K562 (cell line): ENCODE measurements at regions not wholly inside any gene's neighbourhood (a gene's known extent, or its start where the extent isn't known, plus 50 kb on each side); places are given as distances from the start of the nearest gene placed in this dataset.

Source experiments
- ATAC-seq: fragments of 200-7000 bp; cut with Tn5 transposase; 3 replicates; pipeline ENCODE4 v1.9.1; 2020; ENCODE audit warnings: moderate library complexity
- BruUV-seq: library from RNA; stranded (reverse); fragments of 400-500 nt; replicated peaks from 2 replicates; lab custom pipeline; 2021; lab: Mats Ljungman, UMichigan
- CTCF ChIA-PET: fragments of 300-600 bp; formaldehyde crosslinking; extraction: SDS; loops from one replicate; lab custom pipeline; 2021; ENCODE audit warnings: low intra/inter-chr PET ratio; lab: Yijun Ruan, JAX
- POLR2A ChIA-PET: fragments of 300-600, 350-650 bp; sonication (Branson Sonifier 250); formaldehyde crosslinking; extraction: SDS; loops from one replicate; lab custom pipeline; 2021; ENCODE audit warnings: antibody characterized with exemption, inconsistent platforms; lab: Yijun Ruan, JAX
- DNase-seq, 4 experiments: peaks; one replicate each; pipeline versions ENCODE4 v3.0.0 to v3.0.0-alpha.2; 2011 to 2018; ENCODE audit warnings: low spot score in 3 of 4, mixed read lengths in 3 of 4; ENCODE audit errors: extremely low read depth in 1 of 4
- FAIRE-seq: peaks from 2 replicates; lab custom pipeline; 2011; peaks lifted over from hg19 to GRCh38; lab: Jason Lieb, UNC
- H2AFZ ChIP-seq: 2 replicates; pipeline ENCODE4 v1.6.0; 2011; ENCODE audit warnings: low read depth, low read length, control low read depth, inconsistent platforms
- H3K27ac ChIP-seq: fragments of 200-600 bp; 3 replicates; pipeline ENCODE4 v1.8.0; 2011; ENCODE audit warnings: low read depth, mild to moderate bottlenecking, control low read depth, inconsistent platforms, low read length, moderate library complexity, mixed read lengths; ENCODE audit errors: extremely low read depth
- H3K27me3 ChIP-seq, 2 experiments: fragments of 300-600 bp in 1 of 2; 2 replicates in 1 of 2; 3 replicates in 1 of 2; pipeline versions ENCODE4 v1.6.0 to v1.8.0; 2011; ENCODE audit warnings: inconsistent platforms in 2 of 2, low read length in 2 of 2, mild to moderate bottlenecking in 1 of 2, mixed read lengths in 1 of 2, moderate library complexity in 1 of 2; ENCODE audit not compliant: control insufficient read depth in 2 of 2, insufficient read depth in 2 of 2
- H3K36me3 ChIP-seq: fragments of 300-600 bp; 3 replicates; pipeline ENCODE4 v1.8.0; 2011; ENCODE audit warnings: mild to moderate bottlenecking, low read length, inconsistent platforms; ENCODE audit not compliant: control insufficient read depth, insufficient read depth
- H3K4me1 ChIP-seq, 2 experiments: fragments of 200-600 bp in 1 of 2; replicated peaks in 1 of 2; 2 replicates in 1 of 2; 3 replicates in 1 of 2; pipeline versions ENCODE4 v1.5.1 to v1.8.0; 2011; ENCODE audit warnings: inconsistent platforms in 2 of 2, low read length in 2 of 2, mild to moderate bottlenecking in 1 of 2, mixed read lengths in 1 of 2, moderate library complexity in 1 of 2; ENCODE audit not compliant: control insufficient read depth in 2 of 2, insufficient read depth in 2 of 2
- H3K4me2 ChIP-seq: 2 replicates; pipeline ENCODE4 v1.6.1; 2011; ENCODE audit warnings: low read length, control low read depth, inconsistent platforms, mixed read lengths; ENCODE audit not compliant: insufficient read depth
- H3K4me3 ChIP-seq: fragments of 200-600 bp; sonication (generic), shearing (Covaris generic); 2 replicates; pipeline ENCODE4 v1.5.1; 2016; ENCODE audit warnings: control low read depth, inconsistent platforms
- H3K79me2 ChIP-seq: fragments of 200-600 bp; 3 replicates; pipeline ENCODE4 v1.8.0; 2011; ENCODE audit warnings: low read length, inconsistent platforms; ENCODE audit not compliant: control insufficient read depth, insufficient read depth
- H3K9ac ChIP-seq, 2 experiments: 2 replicates each; pipeline versions ENCODE4 v1.6.0 to v1.6.1; 2011; ENCODE audit warnings: low read depth in 2 of 2, low read length in 2 of 2, control low read depth in 1 of 2, inconsistent platforms in 1 of 2, mild to moderate bottlenecking in 1 of 2, mixed read lengths in 1 of 2; ENCODE audit not compliant: insufficient read depth in 1 of 2
- H3K9me1 ChIP-seq: one replicate; pipeline ENCODE4 v1.6.0; 2011; ENCODE audit warnings: inconsistent platforms, mild to moderate bottlenecking, low read length, moderate library complexity; ENCODE audit not compliant: control insufficient read depth, insufficient read depth
- H3K9me3 ChIP-seq: replicated peaks from 2 replicates; pipeline ENCODE4 v1.5.1; 2011; ENCODE audit warnings: low read depth, low read length, inconsistent platforms; ENCODE audit not compliant: control insufficient read depth, insufficient read depth
- H4K20me1 ChIP-seq: replicated peaks from 2 replicates; pipeline ENCODE4 v1.6.1; 2011; ENCODE audit warnings: low read length, inconsistent platforms, mixed read lengths; ENCODE audit not compliant: control insufficient read depth, insufficient read depth
- HDAC6 ChIP-seq: IDR thresholded peaks from 2 replicates; pipeline ENCODE4 v1.6.1; 2012; ENCODE audit warnings: low read depth, mild to moderate bottlenecking, control low read depth, inconsistent platforms, low read length, moderate library complexity
- HMG20B ChIP-seq: fragments of 250-450 bp; sonication (Bioruptor Pico); IDR thresholded peaks from 2 replicates; pipeline ENCODE4 v1.5.0; 2021; ENCODE audit warnings: mild to moderate bottlenecking
- HNRNPL ChIP-seq: fragments of 200-400 bp; formaldehyde crosslinking; IDR thresholded peaks from 2 replicates; pipeline ENCODE4 v1.6.1; 2017; ENCODE audit warnings: low read depth, mild to moderate bottlenecking, low read length
- MTA1 ChIP-seq: fragments of 450-650 bp; IDR thresholded peaks from 2 replicates; pipeline ENCODE4 v1.6.1; 2017; ENCODE audit warnings: borderline replicate concordance
- NBN ChIP-seq: fragments of 450-650 bp; IDR thresholded peaks from 2 replicates; pipeline ENCODE4 v1.6.1; 2016; ENCODE audit warnings: low read depth, mild to moderate bottlenecking
- NONO ChIP-seq, 2 experiments: fragments of 200-400 bp in 1 of 2; fragments of 450-650 bp in 1 of 2; formaldehyde crosslinking in 1 of 2; IDR thresholded peaks; 2 replicates each; pipeline ENCODE4 v1.6.1; 2017; ENCODE audit warnings: low read depth in 2 of 2, mild to moderate bottlenecking in 2 of 2, moderate library complexity in 2 of 2, low read length in 1 of 2
- PRMT5 ChIP-seq: sonication (generic); formaldehyde crosslinking; IDR thresholded peaks from 2 replicates; pipeline ENCODE4 v1.5.0; 2020; ENCODE audit warnings: missing genetic modification reagents
- SIX5 ChIP-seq, 2 experiments: IDR thresholded peaks; 2 replicates each; pipeline ENCODE4 v1.6.1; 2011; ENCODE audit warnings: low read length in 2 of 2, borderline replicate concordance in 1 of 2, low read depth in 1 of 2, mild to moderate bottlenecking in 1 of 2, moderate library complexity in 1 of 2; ENCODE audit not compliant: insufficient read depth in 1 of 2
- SMAD3 ChIP-seq: fragments of 450-650 bp; formaldehyde crosslinking; conservative IDR thresholded peaks from 2 replicates; pipeline ENCODE4 v1.4.0; 2020; ENCODE audit warnings: mild to moderate bottlenecking
- SMARCB1 ChIP-seq: IDR thresholded peaks from 2 replicates; pipeline ENCODE4 v1.6.1; 2011; ENCODE audit warnings: improper control_type of control experiment, low read depth; ENCODE audit not compliant: insufficient read length
- TCF7L2 ChIP-seq: fragments of 150-350 bp; IDR thresholded peaks from 2 replicates; pipeline ENCODE4 v1.6.1; 2016; ENCODE audit warnings: low read depth, mild to moderate bottlenecking, low read length, moderate library complexity
- ZBTB9 ChIP-seq: fragments of 450-650 bp; formaldehyde crosslinking; IDR thresholded peaks from 2 replicates; pipeline ENCODE4 v1.4.0; 2020; ENCODE audit warnings: mild to moderate bottlenecking, moderate library complexity
- WGBS: fragments of 100-300 bp; shearing (Covaris generic); methylation state at CpG from one replicate; pipeline ENCODE4 v1.1.6; 2016; ENCODE audit warnings: low coverage, mixed read lengths; ENCODE audit not compliant: insufficient coverage; ENCODE audit errors: missing lambda C conversion rate; 5-methylcytosine and 5-hydroxymethylcytosine counted together
- in situ Hi-C: fragments of 300-500 bp; cut with MboI; formaldehyde crosslinking; loops from 4 replicates; pipeline ENCODE4 v1.15.0; 2018; ENCODE audit warnings: inconsistent platforms, mixed read lengths
- intact Hi-C: fragments of 100-400 bp; cut with micrococcal nuclease; formaldehyde crosslinking; loops from 2 replicates; pipeline ENCODE4 v1.14.2; 2022
- TF ChIP-seq, protein P1 (sequence below): fragments of 450-650 bp; IDR thresholded peaks from 2 replicates; pipeline ENCODE4 v1.6.1; 2017; ENCODE audit warnings: antibody characterized with exemption, mild to moderate bottlenecking
- TF ChIP-seq, protein P2 (sequence below), 2 experiments: fragments of 250-450 bp in 1 of 2; fragments of 450-650 bp in 1 of 2; sonication (Bioruptor Pico) in 1 of 2; IDR thresholded peaks; 2 replicates each; pipeline versions ENCODE4 v1.6.1 to v1.8.0; 2016 to 2021; ENCODE audit warnings: mild to moderate bottlenecking in 2 of 2, moderate library complexity in 2 of 2, missing compliant biosample characterization in 1 of 2, missing genetic modification characterization in 1 of 2

GRCh38 chr4:29311247-29311646 lies 1408.9 kb upstream of the PCDH7 start:
- in situ Hi-C loops (no loop called here), intact Hi-C loops (no loop called here)
- ChIA-PET POLR2A (no interaction called here), CTCF (no interaction called here)
- H3K36me3 ChIP-seq: no peaks in the 10 kb centered on the region
- TF ChIP-seq SMAD3 (CRISPR knock-in tag) (no peak), HNRNPL (no peak), PRMT5 (no peak), SMARCB1 (no peak), MTA1 (no peak), TCF7L2 (no peak), NBN (no peak), ZBTB9 (CRISPR knock-in tag) (no peak), HDAC6 (no peak), NONO (IDR thresholded peaks at IDR 0.05; ENCODE audit: low read depth in 2 of 2, low read length in 1 of 2) (no peak), SIX5 (IDR thresholded peaks at IDR 0.05; ENCODE audit: borderline replicate concordance in 1 of 2, insufficient read depth in 1 of 2, low read depth in 1 of 2, low read length in 2 of 2) (no peak), HMG20B (CRISPR knock-in tag) (no peak)
- TF ChIP-seq, protein P1, sequence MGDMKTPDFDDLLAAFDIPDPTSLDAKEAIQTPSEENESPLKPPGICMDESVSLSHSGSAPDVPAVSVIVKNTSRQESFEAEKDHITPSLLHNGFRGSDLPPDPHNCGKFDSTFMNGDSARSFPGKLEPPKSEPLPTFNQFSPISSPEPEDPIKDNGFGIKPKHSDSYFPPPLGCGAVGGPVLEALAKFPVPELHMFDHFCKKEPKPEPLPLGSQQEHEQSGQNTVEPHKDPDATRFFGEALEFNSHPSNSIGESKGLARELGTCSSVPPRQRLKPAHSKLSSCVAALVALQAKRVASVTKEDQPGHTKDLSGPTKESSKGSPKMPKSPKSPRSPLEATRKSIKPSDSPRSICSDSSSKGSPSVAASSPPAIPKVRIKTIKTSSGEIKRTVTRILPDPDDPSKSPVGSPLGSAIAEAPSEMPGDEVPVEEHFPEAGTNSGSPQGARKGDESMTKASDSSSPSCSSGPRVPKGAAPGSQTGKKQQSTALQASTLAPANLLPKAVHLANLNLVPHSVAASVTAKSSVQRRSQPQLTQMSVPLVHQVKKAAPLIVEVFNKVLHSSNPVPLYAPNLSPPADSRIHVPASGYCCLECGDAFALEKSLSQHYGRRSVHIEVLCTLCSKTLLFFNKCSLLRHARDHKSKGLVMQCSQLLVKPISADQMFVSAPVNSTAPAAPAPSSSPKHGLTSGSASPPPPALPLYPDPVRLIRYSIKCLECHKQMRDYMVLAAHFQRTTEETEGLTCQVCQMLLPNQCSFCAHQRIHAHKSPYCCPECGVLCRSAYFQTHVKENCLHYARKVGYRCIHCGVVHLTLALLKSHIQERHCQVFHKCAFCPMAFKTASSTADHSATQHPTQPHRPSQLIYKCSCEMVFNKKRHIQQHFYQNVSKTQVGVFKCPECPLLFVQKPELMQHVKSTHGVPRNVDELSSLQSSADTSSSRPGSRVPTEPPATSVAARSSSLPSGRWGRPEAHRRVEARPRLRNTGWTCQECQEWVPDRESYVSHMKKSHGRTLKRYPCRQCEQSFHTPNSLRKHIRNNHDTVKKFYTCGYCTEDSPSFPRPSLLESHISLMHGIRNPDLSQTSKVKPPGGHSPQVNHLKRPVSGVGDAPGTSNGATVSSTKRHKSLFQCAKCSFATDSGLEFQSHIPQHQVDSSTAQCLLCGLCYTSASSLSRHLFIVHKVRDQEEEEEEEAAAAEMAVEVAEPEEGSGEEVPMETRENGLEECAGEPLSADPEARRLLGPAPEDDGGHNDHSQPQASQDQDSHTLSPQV: no peak
- TF ChIP-seq, protein P2, sequence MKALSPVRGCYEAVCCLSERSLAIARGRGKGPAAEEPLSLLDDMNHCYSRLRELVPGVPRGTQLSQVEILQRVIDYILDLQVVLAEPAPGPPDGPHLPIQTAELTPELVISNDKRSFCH (CRISPR knock-in tag; IDR thresholded peaks at IDR 0.05): no peak
- TF ChIP-seq, protein P2 (tag; IDR thresholded peaks at IDR 0.05): no peak
- no TSS peak for BruUV-seq
- no peaks in the 10 kb centered on the region for H4K20me1 ChIP-seq
- H3K4me1 ChIP-seq: no peaks in the 10 kb centered on the region
- no peaks in the 10 kb centered on the region; the same call in 1 of the 2 replicates for H3K9me3 ChIP-seq
- H2AFZ ChIP-seq: no peak overlapping the region
- WGBS: 0% methylated on average over 1 of the region's 1 CpG
- no peak overlapping the region for H3K4me3 ChIP-seq
- H3K27ac ChIP-seq: no peak overlapping the region
- no peaks in the 10 kb centered on the region for H3K9me1 ChIP-seq
- DNase-seq (no peak), ATAC-seq (no peak), FAIRE-seq (no peak)
- no peak overlapping the region for H3K4me2 ChIP-seq
- no peak overlapping the region for H3K9ac ChIP-seq
- H3K27me3 ChIP-seq: no peaks in the 10 kb centered on the region
- no peaks in the 10 kb centered on the region for H3K79me2 ChIP-seq
